PFSK-1 (cell line): ENCODE measurements at regions not wholly inside any gene's neighbourhood (a gene's known extent, or its start where the extent isn't known, plus 50 kb on each side); places are given as distances from the start of the nearest gene placed in this dataset.

Experiments
- POLR2AphosphoS5 ChIP-seq: IDR thresholded peaks from 2 replicates; pipeline ENCODE4 v1.6.1; 2012; ENCODE audit warnings: low read depth, mild to moderate bottlenecking, control low read depth, low read length, moderate library complexity
- SIN3A ChIP-seq: IDR thresholded peaks from 2 replicates; pipeline ENCODE4 v1.6.1; 2012; ENCODE audit warnings: mild to moderate bottlenecking, low read length, moderate library complexity, borderline replicate concordance; ENCODE audit not compliant: insufficient read depth
- TAF1 ChIP-seq: IDR thresholded peaks from 2 replicates; pipeline ENCODE4 v1.6.1; 2012; ENCODE audit warnings: low read length, control low read depth, borderline replicate concordance; ENCODE audit not compliant: insufficient read depth

DNA sequence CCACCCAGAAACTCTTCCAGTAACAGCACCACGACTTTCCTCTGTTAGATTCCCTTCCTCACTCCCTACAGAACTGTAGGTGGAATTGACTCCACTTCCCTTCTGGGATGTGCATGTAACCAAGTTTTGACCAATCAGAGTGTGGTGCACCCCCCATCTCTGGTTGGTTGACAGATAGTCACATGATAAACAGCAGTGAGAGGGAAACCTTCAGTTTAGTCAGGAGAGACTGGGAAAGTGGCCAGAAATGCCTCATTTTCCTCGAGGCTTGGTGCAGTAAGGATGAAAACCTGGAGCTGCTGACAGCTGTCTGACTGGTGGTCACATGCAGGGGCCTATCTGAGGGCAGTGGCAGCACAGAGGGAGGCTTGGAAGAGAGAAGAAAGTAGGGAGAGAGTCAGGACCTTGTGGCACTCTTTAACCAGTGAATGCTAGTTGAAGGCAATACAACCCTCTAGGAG, 67.3 kb upstream of the GRK3 start:
- TF ChIP-seq TAF1 (no peak), POLR2AphosphoS5 (no peak), SIN3A (no peak)
